ENCODE measurements at regions not wholly inside any gene's neighbourhood (a gene's known extent, or its start where the extent isn't known, plus 50 kb on each side); places are given as distances from the start of the nearest gene placed in this dataset.

GRCh38 chr3:22101351-22101750 is 350.3 kb upstream of the ZNF385D start:
- TF ChIP-seq CTCF (IDR thresholded peaks at IDR 0.05) (no peak), POLR2A (IDR thresholded peaks at IDR 0.05) (no peak), POLR2AphosphoS5 (IDR thresholded peaks at IDR 0.05) (no peak), EP300 (IDR thresholded peaks at IDR 0.05) (no peak)

All from gastroesophageal sphincter (tissue), 3 donors.